ENCODE measurements at regions not wholly inside any gene's neighbourhood (a gene's known extent, or its start where the extent isn't known, plus 50 kb on each side); places are given as distances from the start of the nearest gene placed in this dataset.

GRCh38 chr5:23385036-23385435 is 122.4 kb upstream of the PRDM9 start:
- no peak for TF ChIP-seq CTCF (IDR thresholded peaks at IDR 0.05; ENCODE audit: low read depth, low read length)
- H3K27me3 ChIP-seq (ENCODE audit: control insufficient read depth, insufficient read depth, low read length): no peaks in the 10 kb centered on the region
- ChIA-PET POLR2A (no interaction called here), CTCF (no interaction called here)
- H3K4me3 ChIP-seq (ENCODE audit: low read depth, low read length): no peak overlapping the region
- no peak for DNase-seq (ENCODE audit: low read depth, low spot score)
- no peak overlapping the region for H3K27ac ChIP-seq (ENCODE audit: low read depth, low read length)
- no peaks in the 10 kb centered on the region for H3K9me3 ChIP-seq (ENCODE audit: control insufficient read depth, insufficient read depth, low read length)

GRCh38 chr5:23372177-23372576 is 135.2 kb upstream of the PRDM9 start:
- CTCF ChIA-PET: no interaction called here
- no peak for TF ChIP-seq CTCF (IDR thresholded peaks at IDR 0.05; ENCODE audit: low read depth, low read length)
- POLR2A ChIA-PET: no interaction called here

GRCh38 chr5:23368393-23368792 is 139.0 kb upstream of the PRDM9 start:
- Histone ChIP-seq H3K27ac (ENCODE audit: low read depth, low read length) (no peak overlapping the region), H3K27me3 (ENCODE audit: control insufficient read depth, insufficient read depth, low read length) (no peaks in the 10 kb centered on the region), H3K4me3 (ENCODE audit: low read depth, low read length) (no peak overlapping the region), H3K9me3 (ENCODE audit: control insufficient read depth, insufficient read depth, low read length) (no peaks in the 10 kb centered on the region)
- ChIA-PET CTCF (no interaction called here), POLR2A (no interaction called here)
- DNase-seq (ENCODE audit: low read depth, low spot score): no peak
- TF ChIP-seq CTCF (IDR thresholded peaks at IDR 0.05; ENCODE audit: low read depth, low read length): no peak

More at GRCh38 chr5:23372177-23372576, 135.2 kb upstream of the PRDM9 start:
- Histone ChIP-seq H3K27ac (ENCODE audit: low read depth, low read length) (no peak overlapping the region), H3K9me3 (ENCODE audit: control insufficient read depth, insufficient read depth, low read length) (peaks cover 1% of the 10 kb centered on the region; the same call in 1 of the 2 replicates), H3K4me3 (ENCODE audit: low read depth, low read length) (no peak overlapping the region), H3K27me3 (ENCODE audit: control insufficient read depth, insufficient read depth, low read length) (no peaks in the 10 kb centered on the region)
- DNase-seq (ENCODE audit: low read depth, low spot score): no peak

GRCh38 chr5:23367874-23368273 is 139.5 kb upstream of the PRDM9 start:
- Histone ChIP-seq H3K27me3 (ENCODE audit: control insufficient read depth, insufficient read depth, low read length) (no peaks in the 10 kb centered on the region), H3K9me3 (ENCODE audit: control insufficient read depth, insufficient read depth, low read length) (no peaks in the 10 kb centered on the region), H3K27ac (ENCODE audit: low read depth, low read length) (no peak overlapping the region), H3K4me3 (ENCODE audit: low read depth, low read length) (no peak overlapping the region)
- ChIA-PET POLR2A (no interaction called here), CTCF (no interaction called here)
- no peak for TF ChIP-seq CTCF (IDR thresholded peaks at IDR 0.05; ENCODE audit: low read depth, low read length)
- DNase-seq (ENCODE audit: low read depth, low spot score): no peak

- CTCF ChIA-PET: no interaction called here
These were observed 154.1 kb upstream of the PRDM9 start for GRCh38 chr5:23353286-23353685.

More at GRCh38 chr5:23353286-23353685, 154.1 kb upstream of the PRDM9 start:
- DNase-seq (ENCODE audit: low read depth, low spot score): no peak
- no peak for TF ChIP-seq CTCF (IDR thresholded peaks at IDR 0.05; ENCODE audit: low read depth, low read length)
- Histone ChIP-seq H3K27me3 (ENCODE audit: control insufficient read depth, insufficient read depth, low read length) (no peaks in the 10 kb centered on the region), H3K27ac (ENCODE audit: low read depth, low read length) (no peak overlapping the region), H3K9me3 (ENCODE audit: control insufficient read depth, insufficient read depth, low read length) (peaks cover 4% of the 10 kb centered on the region; the same call in 1 of the 2 replicates), H3K4me3 (ENCODE audit: low read depth, low read length) (no peak overlapping the region)
- POLR2A ChIA-PET: no interaction called here
